GM23248 (cell line): ENCODE measurements at regions not wholly inside any gene's neighbourhood (a gene's known extent, or its start where the extent isn't known, plus 50 kb on each side); places are given as distances from the start of the nearest gene placed in this dataset.

Experiments used
- EZH2 ChIP-seq: fragments of 200-600 bp; sonication (generic); IDR thresholded peaks from 2 replicates; pipeline ENCODE4 v1.6.1; 2018; ENCODE audit warnings: antibody characterized with exemption, mild to moderate bottlenecking; ENCODE audit not compliant: insufficient read depth, poor library complexity, severe bottlenecking
- EZH2phosphoT487 ChIP-seq: fragments of 200-600 bp; sonication (generic); IDR thresholded peaks from 2 replicates; pipeline ENCODE4 v1.6.1; 2018; ENCODE audit warnings: antibody characterized with exemption, moderate library complexity, mild to moderate bottlenecking, low read depth; ENCODE audit not compliant: insufficient read depth

DNA sequence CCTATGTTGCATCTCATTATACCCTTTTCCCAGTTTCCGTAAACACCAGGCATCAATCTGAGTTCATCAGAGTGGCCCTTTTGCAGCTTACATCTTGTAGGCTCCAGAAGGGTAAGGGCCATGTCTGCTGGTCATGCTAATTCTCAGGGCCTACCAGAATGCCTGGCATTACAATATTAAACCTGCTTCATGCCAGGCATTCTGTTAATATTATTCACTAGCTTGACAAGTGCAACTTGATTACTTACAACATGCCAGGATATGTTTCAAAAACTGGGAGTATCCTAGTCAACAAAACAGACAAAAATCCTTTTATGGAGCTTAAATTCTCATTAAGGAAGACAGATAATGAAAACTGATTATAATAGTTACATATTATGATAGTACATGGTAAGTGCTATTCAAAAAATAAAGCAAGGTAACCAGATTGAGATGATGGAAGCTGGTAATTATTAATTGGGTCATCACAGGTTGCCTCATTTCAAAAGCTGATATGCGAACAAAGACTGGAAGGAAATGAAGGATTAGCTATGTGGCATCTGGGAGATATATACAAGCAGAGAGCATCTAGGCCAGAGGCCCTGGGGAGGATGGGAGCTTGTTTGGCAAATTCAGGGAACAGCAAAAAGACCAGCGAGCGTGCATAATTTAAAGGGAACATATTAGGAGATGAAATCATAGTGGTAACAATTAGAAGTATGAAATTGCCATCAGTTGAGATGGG is 406.3 kb downstream of the DMRT2 start:
- TF ChIP-seq EZH2phosphoT487 = no peak
- no peak for TF ChIP-seq EZH2
